ENCODE measurements at regions not wholly inside any gene's neighbourhood (a gene's known extent, or its start where the extent isn't known, plus 50 kb on each side); places are given as distances from the start of the nearest gene placed in this dataset.
A peak's percentile ranks its signal among the peaks of the same experiment; 100 is the strongest.

DNA sequence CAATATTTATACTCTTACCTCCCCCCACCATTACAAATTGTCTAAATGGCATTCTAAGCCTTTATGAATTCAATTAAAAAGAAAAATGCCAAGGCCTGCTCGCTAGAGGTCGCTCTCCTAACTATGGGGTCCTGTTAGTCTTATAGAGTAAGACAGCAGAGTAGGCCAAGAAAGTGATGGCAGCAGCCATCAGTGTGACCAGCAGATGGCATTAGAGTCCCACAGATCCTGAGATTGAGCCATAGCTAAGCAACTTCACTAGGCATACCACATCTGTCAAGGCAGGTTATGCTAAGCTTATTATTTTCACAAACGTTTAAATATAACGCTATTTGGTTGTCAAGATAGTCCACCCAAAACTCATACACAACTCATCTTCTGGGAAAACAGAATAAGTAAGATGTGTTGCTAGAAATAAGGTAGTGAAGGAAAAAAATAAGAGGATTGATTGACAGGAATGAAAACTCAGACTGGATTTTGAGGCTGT, 57.6 kb upstream of the SCAF8 start:
- DNase-seq (ENCODE audit: low spot score), result peak; percentile 95
- in situ Hi-C loops (cut with HindIII; ENCODE audit: low sequenced_read_pairs), result no loop called here

DNA sequence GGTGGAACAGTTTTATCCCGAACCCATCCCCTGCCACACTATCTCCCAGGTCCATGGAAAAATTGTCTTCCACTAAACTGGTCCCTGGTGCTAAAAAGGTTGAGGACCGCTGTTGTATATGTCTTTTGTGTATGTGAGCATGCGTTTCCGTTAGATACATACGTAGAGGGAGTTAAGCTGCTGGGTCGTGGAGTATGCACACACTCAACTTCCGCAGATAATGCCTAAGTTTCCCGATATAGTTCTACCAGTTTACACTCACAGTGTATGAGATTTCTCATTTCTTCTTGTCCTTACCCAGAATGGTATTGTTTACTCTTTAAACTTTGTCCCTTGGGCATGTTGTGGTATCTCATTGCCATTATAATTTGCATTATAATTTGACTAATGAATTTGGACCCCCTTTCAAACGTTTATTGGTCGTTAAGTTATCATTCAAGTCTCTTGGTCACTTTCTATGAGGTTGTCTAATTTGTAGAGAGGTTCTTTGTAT, 50.5 kb upstream of the SCAF8 start:
- no peak for DNase-seq (ENCODE audit: low spot score)
- in situ Hi-C loops (cut with HindIII; ENCODE audit: low sequenced_read_pairs), result no loop called here
